ENCODE measurements at regions not wholly inside any gene's neighbourhood (a gene's known extent, or its start where the extent isn't known, plus 50 kb on each side); places are given as distances from the start of the nearest gene placed in this dataset.

DNA sequence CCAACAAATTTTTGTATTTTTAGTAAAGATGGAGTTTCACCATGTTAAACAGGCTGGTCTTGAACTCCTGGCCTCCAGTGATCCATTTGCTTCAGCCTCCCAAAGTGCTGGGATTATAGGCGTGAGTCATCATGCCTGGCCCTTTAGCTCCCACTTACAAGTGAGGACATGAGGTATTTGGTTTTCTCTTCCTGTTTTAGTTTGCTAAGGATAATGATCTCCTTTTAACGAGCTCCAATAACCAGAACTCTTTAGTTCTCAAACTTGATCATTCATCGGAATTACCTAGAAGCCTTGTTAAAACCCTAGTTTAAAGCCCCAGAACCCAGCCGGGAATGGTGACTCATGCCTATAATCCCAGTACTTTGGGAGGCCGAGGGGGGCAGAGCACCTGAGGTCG is 481.4 kb downstream of the TYW1 start:
- no peaks in the 10 kb centered on the region for H3K27me3 ChIP-seq (ENCODE audit: low read length)
- H3F3A ChIP-seq (ENCODE audit: low read length, unreplicated experiment) = no peaks in the 10 kb centered on the region
- no peak overlapping the region for H3K4me3 ChIP-seq (ENCODE audit: low read length)
- no peak overlapping the region for H3K4me2 ChIP-seq (ENCODE audit: low read length)
- no peaks in the 10 kb centered on the region for H3K79me2 ChIP-seq (ENCODE audit: low read length)
- ChIA-PET POLR2A (ENCODE audit: unreplicated experiment) (no interaction called here), CTCF (interaction anchor here (0.5 kb wide), 1 partner anchor 42 kb away, joined by 6 read pairs; no protein-coding TSS in a partner anchor)
- TF ChIP-seq EZH2 (IDR thresholded peaks at IDR 0.05; ENCODE audit: low read length, unreplicated experiment) = no peak
- TF ChIP-seq EZH2phosphoT487 (IDR thresholded peaks at IDR 0.05; ENCODE audit: borderline replicate concordance, low read length) = no peak
- no peak for TF ChIP-seq CTCF (conservative IDR thresholded peaks at IDR 0.05; ENCODE audit: low read depth, low read length)
- ATAC-seq = no peak
- no peaks in the 10 kb centered on the region for H3K4me1 ChIP-seq (ENCODE audit: insufficient read depth, low read length)
- H3K27ac ChIP-seq (ENCODE audit: low read length) = no peak overlapping the region
- no peaks in the 10 kb centered on the region for H3K9me3 ChIP-seq (ENCODE audit: low read length)
- no peaks in the 10 kb centered on the region for H4K20me1 ChIP-seq (ENCODE audit: low read length)
- H2AFZ ChIP-seq (ENCODE audit: low read length) = no peak overlapping the region
- intact Hi-C loops (cut with micrococcal nuclease) = no loop called here
- no peaks in the 10 kb centered on the region for H3K36me3 ChIP-seq (ENCODE audit: low read depth, low read length)
- H3K9ac ChIP-seq (ENCODE audit: low read length) = no peak overlapping the region
- BruUV-seq (replicated peaks) = no TSS peak
- H3K9me2 ChIP-seq (replicated peaks; ENCODE audit: low read length) = no peaks in the 10 kb centered on the region
- DNase-seq = no peak

GRCh38 chr7:67484244-67484751 is 487.7 kb downstream of the TYW1 start:
- H3K27ac ChIP-seq (ENCODE audit: low read length) = no peak overlapping the region
- H2AFZ ChIP-seq (ENCODE audit: low read length) = peak overlapping the region; percentile 56
- H3K9me3 ChIP-seq (ENCODE audit: low read length) = no peaks in the 10 kb centered on the region
- H3F3A ChIP-seq (ENCODE audit: low read length, unreplicated experiment) = no peaks in the 10 kb centered on the region
- no peak for TF ChIP-seq EZH2 (IDR thresholded peaks at IDR 0.05; ENCODE audit: low read length, unreplicated experiment)
- TF ChIP-seq EZH2phosphoT487 (IDR thresholded peaks at IDR 0.05; ENCODE audit: borderline replicate concordance, low read length) = no peak
- TF ChIP-seq CTCF (conservative IDR thresholded peaks at IDR 0.05; ENCODE audit: low read depth, low read length) = peak; percentile 75
- H3K4me1 ChIP-seq (ENCODE audit: insufficient read depth, low read length) = no peaks in the 10 kb centered on the region
- H3K9me2 ChIP-seq (replicated peaks; ENCODE audit: low read length) = no peaks in the 10 kb centered on the region
- H3K79me2 ChIP-seq (ENCODE audit: low read length) = no peaks in the 10 kb centered on the region
- CTCF ChIA-PET = interaction anchor here (0.5 to 1.0 kb wide), 5 partner anchors 12 to 1878 kb away, joined by 3 to 8 read pairs (median 5); no protein-coding TSS in a partner anchor
- POLR2A ChIA-PET (ENCODE audit: unreplicated experiment) = no interaction called here
- H3K9ac ChIP-seq (ENCODE audit: low read length) = no peak overlapping the region
- BruUV-seq (replicated peaks) = no TSS peak
- ATAC-seq (peak; percentile 48), DNase-seq (peak; percentile 73)
- no peaks in the 10 kb centered on the region for H3K36me3 ChIP-seq (ENCODE audit: low read depth, low read length)
- 0 out of 2 replicates have a peak overlapping the region, but pooled peaks have one; percentile 28 for H3K4me2 ChIP-seq (ENCODE audit: low read length)
- H4K20me1 ChIP-seq (ENCODE audit: low read length) = no peaks in the 10 kb centered on the region
- H3K27me3 ChIP-seq (ENCODE audit: low read length) = no peaks in the 10 kb centered on the region
- H3K4me3 ChIP-seq (ENCODE audit: low read length) = no peak overlapping the region
- intact Hi-C loops (cut with micrococcal nuclease) = no loop called here

- H2AFZ ChIP-seq (ENCODE audit: low read length) = no peak overlapping the region
- intact Hi-C loops (cut with micrococcal nuclease) = no loop called here
- BruUV-seq (replicated peaks) = no TSS peak
These were observed 489.8 kb downstream of the TYW1 start for GRCh38 chr7:67486401-67486800.

More at GRCh38 chr7:67486401-67486800, 489.8 kb downstream of the TYW1 start:
- H3K9ac ChIP-seq (ENCODE audit: low read length) = no peak overlapping the region
- ATAC-seq = no peak
- no peak for DNase-seq
- no peaks in the 10 kb centered on the region for H3K4me1 ChIP-seq (ENCODE audit: insufficient read depth, low read length)
- H3K4me3 ChIP-seq (ENCODE audit: low read length) = no peak overlapping the region
- H3K79me2 ChIP-seq (ENCODE audit: low read length) = no peaks in the 10 kb centered on the region
- ChIA-PET POLR2A (ENCODE audit: unreplicated experiment) (no interaction called here), CTCF (interaction anchor here (0.6 kb wide), 1 partner anchor 108 kb away, joined by 3 read pairs; no protein-coding TSS in a partner anchor)
- no peaks in the 10 kb centered on the region for H3K9me2 ChIP-seq (replicated peaks; ENCODE audit: low read length)
- H3K4me2 ChIP-seq (ENCODE audit: low read length) = no peak overlapping the region
- H4K20me1 ChIP-seq (ENCODE audit: low read length) = no peaks in the 10 kb centered on the region
- no peaks in the 10 kb centered on the region for H3K27me3 ChIP-seq (ENCODE audit: low read length)
- no peaks in the 10 kb centered on the region for H3K36me3 ChIP-seq (ENCODE audit: low read depth, low read length)
- H3F3A ChIP-seq (ENCODE audit: low read length, unreplicated experiment) = no peaks in the 10 kb centered on the region
- no peaks in the 10 kb centered on the region for H3K9me3 ChIP-seq (ENCODE audit: low read length)
- H3K27ac ChIP-seq (ENCODE audit: low read length) = no peak overlapping the region
- no peak for TF ChIP-seq EZH2 (IDR thresholded peaks at IDR 0.05; ENCODE audit: low read length, unreplicated experiment)
- no peak for TF ChIP-seq CTCF (conservative IDR thresholded peaks at IDR 0.05; ENCODE audit: low read depth, low read length)
- TF ChIP-seq EZH2phosphoT487 (IDR thresholded peaks at IDR 0.05; ENCODE audit: borderline replicate concordance, low read length) = no peak
